ENCODE measurements at regions not wholly inside any gene's neighbourhood (a gene's known extent, or its start where the extent isn't known, plus 50 kb on each side); places are given as distances from the start of the nearest gene placed in this dataset.

DNA sequence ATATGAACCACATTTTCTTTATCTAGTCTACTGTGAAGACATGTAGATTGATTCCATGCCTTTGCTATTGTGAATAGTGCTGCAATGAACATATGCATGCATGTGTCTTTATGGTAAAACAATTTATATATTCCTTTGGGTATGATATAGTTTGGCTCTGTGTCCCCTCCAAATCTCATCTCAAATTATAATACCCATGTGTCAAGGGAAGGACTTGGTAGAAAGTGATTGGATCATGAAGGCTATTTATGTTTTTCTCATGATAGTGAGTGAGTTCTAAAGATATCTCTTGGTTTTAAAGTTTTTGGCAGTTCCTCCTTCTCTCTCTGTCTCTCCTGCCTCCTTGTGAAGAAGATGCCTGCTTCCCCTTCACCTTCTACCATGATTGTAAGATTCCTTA lies 248.7 kb downstream of the GPR37 start:
- H3K9me3 ChIP-seq (ENCODE audit: control insufficient read depth, low read depth, low read length): no peaks in the 10 kb centered on the region
- H3K27me3 ChIP-seq (ENCODE audit: control insufficient read depth, insufficient read depth, low read length): no peaks in the 10 kb centered on the region

DNA sequence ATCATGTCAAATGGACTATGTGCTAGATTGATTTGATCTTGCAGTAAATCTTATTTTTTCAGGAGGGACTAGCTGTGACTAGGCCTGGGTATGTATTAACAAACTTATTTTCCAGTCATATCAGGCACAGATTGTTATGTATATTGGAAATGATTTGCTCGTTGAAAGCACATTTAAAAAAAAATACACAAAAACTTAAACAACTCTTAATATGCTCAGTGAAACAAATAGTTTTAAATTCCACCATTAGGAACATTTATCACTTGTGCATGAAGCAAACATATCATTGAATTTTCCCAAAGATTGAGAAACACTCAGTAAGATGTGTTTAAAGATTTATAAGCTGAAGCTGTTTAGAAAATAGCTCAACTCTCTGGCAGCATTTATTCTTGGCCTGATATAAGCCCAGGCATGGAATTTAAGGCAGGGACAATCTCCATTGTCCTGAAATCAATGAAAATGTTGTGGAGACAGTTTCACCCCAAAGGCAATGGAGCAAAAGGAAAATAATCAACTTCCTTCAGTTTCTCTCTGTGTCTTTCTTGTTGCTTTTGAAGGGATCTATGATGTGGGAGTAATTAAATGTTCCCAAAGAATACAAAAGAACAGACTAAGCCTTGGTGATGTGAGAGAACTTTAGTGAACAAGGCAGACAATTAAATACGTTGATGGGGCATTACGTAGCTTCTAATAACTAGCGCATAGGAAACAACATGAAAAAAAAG lies 250.3 kb downstream of the GPR37 start:
- Histone ChIP-seq H3K27me3 (ENCODE audit: control insufficient read depth, insufficient read depth, low read length) (no peaks in the 10 kb centered on the region), H3K36me3 (ENCODE audit: control insufficient read depth, insufficient read depth, low read length) (no peaks in the 10 kb centered on the region), H3K27ac (ENCODE audit: low read length) (no peak overlapping the region), H3K4me3 (ENCODE audit: low read length) (no peak overlapping the region), H3K9me3 (ENCODE audit: control insufficient read depth, low read depth, low read length) (no peaks in the 10 kb centered on the region), H3K4me1 (ENCODE audit: control insufficient read depth, insufficient read depth, low read length) (no peaks in the 10 kb centered on the region)
- DNase-seq: no peak
- WGBS (ENCODE audit: insufficient coverage, low lambda C conversion rate): 87% methylated on average over 3 of the region's 4 CpGs

More for the DNA sequence above, 248.7 kb downstream of the GPR37 start:
- DNase-seq: no peak
- Histone ChIP-seq H3K27ac (ENCODE audit: low read length) (no peak overlapping the region), H3K4me1 (ENCODE audit: control insufficient read depth, insufficient read depth, low read length) (no peaks in the 10 kb centered on the region), H3K36me3 (ENCODE audit: control insufficient read depth, insufficient read depth, low read length) (no peaks in the 10 kb centered on the region), H3K4me3 (ENCODE audit: low read length) (no peak overlapping the region)

DNA sequence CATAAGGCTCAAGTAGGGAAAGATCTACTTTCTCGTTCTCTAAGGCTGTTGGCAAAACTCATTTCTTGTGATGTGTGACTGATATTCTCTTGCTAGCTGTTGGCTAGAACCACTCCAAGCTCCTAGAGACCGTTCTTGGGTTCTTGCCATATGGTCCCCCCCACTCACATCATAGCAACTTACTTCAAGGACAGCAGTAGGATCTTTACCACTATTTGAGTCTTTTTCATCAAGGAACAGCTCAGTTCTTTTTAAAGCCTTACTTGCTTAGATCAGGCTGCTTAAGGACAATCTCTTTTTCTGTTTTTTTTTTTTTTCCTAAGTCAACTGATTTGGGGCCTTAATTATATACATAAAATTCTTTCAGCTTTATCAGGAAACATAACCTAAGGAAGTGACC lies 251.1 kb downstream of the GPR37 start:
- H3K9me3 ChIP-seq (ENCODE audit: control insufficient read depth, low read depth, low read length): no peaks in the 10 kb centered on the region
- H3K4me3 ChIP-seq (ENCODE audit: low read length): no peak overlapping the region
- no peak for DNase-seq
- H3K4me1 ChIP-seq (ENCODE audit: control insufficient read depth, insufficient read depth, low read length): no peaks in the 10 kb centered on the region
- H3K36me3 ChIP-seq (ENCODE audit: control insufficient read depth, insufficient read depth, low read length): no peaks in the 10 kb centered on the region
- no peak overlapping the region for H3K27ac ChIP-seq (ENCODE audit: low read length)
- no CpG with 5 or more reads among the region's 2 CpGs for WGBS (ENCODE audit: insufficient coverage, low lambda C conversion rate)
- no peaks in the 10 kb centered on the region for H3K27me3 ChIP-seq (ENCODE audit: control insufficient read depth, insufficient read depth, low read length)

DNA sequence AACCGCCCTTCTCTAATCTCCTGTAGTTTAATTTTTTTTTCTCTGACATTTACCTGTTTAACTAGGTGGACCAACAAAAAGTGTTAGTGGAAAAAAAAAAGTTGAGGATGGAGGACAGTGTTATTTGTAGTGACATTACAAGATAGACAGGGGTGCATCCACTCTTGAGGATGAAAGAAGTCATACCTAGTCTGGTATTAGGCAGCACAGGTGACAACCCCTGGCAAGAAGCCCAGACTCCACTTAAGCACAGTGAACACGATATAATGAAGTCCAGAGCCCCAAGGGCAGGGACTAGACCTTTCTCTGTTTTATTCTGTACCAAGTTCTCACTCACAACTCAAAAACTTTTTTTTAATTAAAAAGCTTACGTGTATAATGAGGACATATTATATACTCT lies 268.4 kb downstream of the GPR37 start:
- H3K36me3 ChIP-seq (ENCODE audit: control insufficient read depth, insufficient read depth, low read length): no peaks in the 10 kb centered on the region
- no CpG with 5 or more reads among the region's 3 CpGs for WGBS (ENCODE audit: insufficient coverage, low lambda C conversion rate)
- H3K27ac ChIP-seq (ENCODE audit: low read length): no peak overlapping the region
- H3K4me3 ChIP-seq (ENCODE audit: low read length): no peak overlapping the region
- H3K4me1 ChIP-seq (ENCODE audit: control insufficient read depth, insufficient read depth, low read length): no peaks in the 10 kb centered on the region
- no peak for DNase-seq
- H3K9me3 ChIP-seq (ENCODE audit: control insufficient read depth, low read depth, low read length): no peaks in the 10 kb centered on the region
- no peaks in the 10 kb centered on the region for H3K27me3 ChIP-seq (ENCODE audit: control insufficient read depth, insufficient read depth, low read length)

DNA sequence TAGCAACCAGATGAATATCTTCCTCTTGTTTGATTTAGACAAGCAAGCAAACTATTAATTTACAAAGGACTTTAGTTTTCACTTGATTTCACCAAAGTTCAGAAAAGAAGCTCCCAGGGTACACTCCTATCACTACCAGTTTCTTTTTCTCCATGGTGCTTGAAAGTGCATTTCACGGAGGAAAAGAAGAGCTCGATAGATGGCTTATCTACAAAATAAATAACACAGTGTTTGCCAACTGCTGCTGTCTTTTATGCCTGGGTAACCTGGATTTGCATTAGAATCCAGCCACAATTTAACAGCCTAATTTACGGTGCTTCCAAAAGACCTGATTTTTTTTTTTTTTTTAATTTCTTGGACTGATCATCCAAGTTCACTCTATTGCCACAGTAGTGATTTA lies 275.7 kb downstream of the GPR37 start:
- no peak overlapping the region for H3K27ac ChIP-seq (ENCODE audit: low read length)
- 20% methylated on average over 1 of the region's 3 CpGs for WGBS (ENCODE audit: insufficient coverage, low lambda C conversion rate)
- no peaks in the 10 kb centered on the region for H3K27me3 ChIP-seq (ENCODE audit: control insufficient read depth, insufficient read depth, low read length)
- H3K36me3 ChIP-seq (ENCODE audit: control insufficient read depth, insufficient read depth, low read length): no peaks in the 10 kb centered on the region
- no peaks in the 10 kb centered on the region for H3K4me1 ChIP-seq (ENCODE audit: control insufficient read depth, insufficient read depth, low read length)
- H3K9me3 ChIP-seq (ENCODE audit: control insufficient read depth, low read depth, low read length): no peaks in the 10 kb centered on the region
- DNase-seq: no peak
- H3K4me3 ChIP-seq (ENCODE audit: low read length): no peak overlapping the region

DNA sequence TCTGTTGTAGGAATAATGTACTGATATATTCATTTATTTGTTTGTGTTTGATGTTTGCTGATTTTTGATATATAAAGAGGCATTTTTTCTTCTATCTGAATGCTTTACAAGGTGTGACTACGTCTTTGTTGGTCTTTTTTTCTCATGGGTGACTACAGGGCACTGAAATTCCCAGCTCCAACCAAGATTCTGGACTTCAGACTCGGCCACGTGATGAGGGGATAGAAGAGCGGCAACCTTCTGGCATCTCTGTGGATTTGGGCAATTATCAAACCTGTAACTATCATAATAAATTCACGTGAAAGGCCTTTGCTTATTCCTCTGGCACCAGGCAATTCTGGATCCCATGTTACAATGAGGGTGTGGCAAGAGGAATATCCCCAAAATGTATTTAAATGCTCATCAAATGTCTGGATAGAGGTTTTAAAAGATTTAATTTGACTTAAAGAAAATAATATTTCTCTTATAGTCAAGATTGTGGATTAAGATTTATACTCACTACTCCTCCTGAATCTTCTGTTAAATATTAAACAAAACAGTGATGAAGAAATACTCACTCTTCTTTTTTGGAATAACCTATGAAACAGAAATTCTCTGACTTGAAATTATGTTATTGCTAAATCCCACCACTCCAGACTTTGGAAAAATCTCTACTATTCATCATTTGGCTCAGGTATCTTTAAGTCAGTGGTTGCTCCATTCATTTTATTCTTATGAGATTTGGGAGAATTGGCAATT lies 276.3 kb downstream of the GPR37 start:
- H3K9me3 ChIP-seq (ENCODE audit: control insufficient read depth, low read depth, low read length): no peaks in the 10 kb centered on the region
- no peak for DNase-seq
- no peaks in the 10 kb centered on the region for H3K4me1 ChIP-seq (ENCODE audit: control insufficient read depth, insufficient read depth, low read length)
- H3K27me3 ChIP-seq (ENCODE audit: control insufficient read depth, insufficient read depth, low read length): no peaks in the 10 kb centered on the region
- no peak overlapping the region for H3K27ac ChIP-seq (ENCODE audit: low read length)
- H3K4me3 ChIP-seq (ENCODE audit: low read length): no peak overlapping the region
- WGBS (ENCODE audit: insufficient coverage, low lambda C conversion rate): no CpG with 5 or more reads among the region's 5 CpGs
- H3K36me3 ChIP-seq (ENCODE audit: control insufficient read depth, insufficient read depth, low read length): no peaks in the 10 kb centered on the region

DNA sequence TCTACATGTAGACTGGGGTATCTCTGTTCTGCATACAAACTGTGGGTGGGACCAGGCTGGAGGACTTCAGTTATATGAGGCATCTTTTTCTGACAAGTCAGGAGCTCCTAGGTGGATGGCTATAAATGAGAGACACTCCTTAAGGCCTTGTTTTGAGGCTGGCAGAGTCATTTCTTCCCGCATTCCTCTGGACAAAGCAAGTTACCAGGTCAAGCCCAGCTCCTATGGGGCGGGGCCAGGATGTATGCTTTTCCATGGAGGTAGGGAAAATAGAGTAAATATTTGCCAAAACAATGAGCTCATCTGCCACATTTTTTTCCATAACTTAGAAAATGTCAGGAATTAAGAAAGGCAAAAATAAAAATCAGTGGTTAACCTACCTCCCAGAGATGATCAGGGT lies 283.4 kb downstream of the GPR37 start:
- Histone ChIP-seq H3K4me1 (ENCODE audit: control insufficient read depth, insufficient read depth, low read length) (no peaks in the 10 kb centered on the region), H3K36me3 (ENCODE audit: control insufficient read depth, insufficient read depth, low read length) (no peaks in the 10 kb centered on the region), H3K27me3 (ENCODE audit: control insufficient read depth, insufficient read depth, low read length) (no peaks in the 10 kb centered on the region), H3K27ac (ENCODE audit: low read length) (no peak overlapping the region), H3K9me3 (ENCODE audit: control insufficient read depth, low read depth, low read length) (peaks cover 5% of the 10 kb centered on the region), H3K4me3 (ENCODE audit: low read length) (no peak overlapping the region)
- WGBS (ENCODE audit: insufficient coverage, low lambda C conversion rate): no CpG with 5 or more reads among the region's 2 CpGs
- no peak for DNase-seq

DNA sequence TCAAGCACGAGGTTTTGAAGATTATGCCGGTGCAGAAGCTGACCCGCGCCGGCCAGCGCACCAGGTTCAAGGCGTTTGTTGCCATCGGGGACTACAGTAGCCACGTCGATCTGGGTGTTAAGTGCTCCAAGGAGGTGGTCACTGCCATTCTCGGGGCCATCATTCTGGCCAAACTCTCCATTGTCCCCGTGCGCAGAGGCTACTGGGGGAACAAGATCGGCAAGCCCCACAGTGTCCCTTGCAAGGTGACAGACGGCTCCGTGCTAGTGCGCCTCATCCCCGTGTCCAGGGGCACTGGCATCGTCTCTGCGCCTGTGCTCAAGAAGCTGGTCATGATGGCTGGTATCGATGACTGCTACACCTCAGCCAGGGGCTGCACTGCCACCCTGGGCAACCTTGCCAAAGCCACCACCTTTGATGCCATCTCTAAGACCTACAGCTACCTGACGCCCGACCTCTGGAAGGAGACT lies 284.7 kb downstream of the GPR37 start:
- Histone ChIP-seq H3K4me3 (ENCODE audit: low read length) (no peak overlapping the region), H3K4me1 (ENCODE audit: control insufficient read depth, insufficient read depth, low read length) (no peaks in the 10 kb centered on the region), H3K9me3 (ENCODE audit: control insufficient read depth, low read depth, low read length) (peaks cover 5% of the 10 kb centered on the region), H3K36me3 (ENCODE audit: control insufficient read depth, insufficient read depth, low read length) (no peaks in the 10 kb centered on the region), H3K27ac (ENCODE audit: low read length) (no peak overlapping the region), H3K27me3 (ENCODE audit: control insufficient read depth, insufficient read depth, low read length) (no peaks in the 10 kb centered on the region)
- DNase-seq: no peak
- WGBS (ENCODE audit: insufficient coverage, low lambda C conversion rate): no CpG with 5 or more reads among the region's 23 CpGs

DNA sequence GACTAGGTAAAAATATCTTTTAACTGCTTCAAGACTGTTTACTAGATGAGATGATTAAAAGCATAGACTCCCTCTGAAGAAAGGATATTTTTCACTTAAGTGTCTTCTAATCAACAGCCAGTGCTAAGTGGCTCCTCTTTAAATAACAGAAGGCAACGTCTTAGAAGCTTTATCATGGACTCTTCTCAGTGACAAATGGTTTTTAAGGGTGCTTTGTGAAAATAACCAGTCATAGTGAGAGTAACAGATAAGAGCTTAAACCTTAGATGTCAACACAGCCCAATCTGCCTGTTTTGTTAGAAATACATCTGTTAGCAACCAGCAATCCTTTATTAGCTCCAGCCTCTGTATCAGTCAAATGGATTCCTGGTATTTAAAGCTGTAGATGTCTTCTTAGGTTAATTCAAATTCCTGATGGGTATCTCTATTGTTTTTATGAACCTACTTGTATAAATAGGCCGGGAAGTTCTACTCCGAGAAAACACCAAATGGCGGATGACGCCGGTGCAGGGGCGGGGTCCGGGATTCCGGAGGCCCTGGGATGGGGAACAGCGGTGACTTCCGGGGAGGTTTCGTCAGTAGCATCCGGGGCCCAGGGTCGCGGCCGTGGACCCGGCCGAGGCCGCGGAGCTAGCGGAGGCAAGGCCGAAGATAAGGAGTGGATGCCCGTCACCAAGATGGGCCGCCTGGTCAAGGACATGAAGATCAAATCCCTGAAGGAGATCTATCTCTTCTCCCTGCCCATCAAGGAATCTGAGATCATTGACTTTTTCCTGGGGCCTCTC lies 285.4 kb downstream of the GPR37 start:
- Histone ChIP-seq H3K27me3 (ENCODE audit: control insufficient read depth, insufficient read depth, low read length) (no peaks in the 10 kb centered on the region), H3K9me3 (ENCODE audit: control insufficient read depth, low read depth, low read length) (peaks cover 5% of the 10 kb centered on the region), H3K27ac (ENCODE audit: low read length) (no peak overlapping the region), H3K4me1 (ENCODE audit: control insufficient read depth, insufficient read depth, low read length) (no peaks in the 10 kb centered on the region), H3K4me3 (ENCODE audit: low read length) (no peak overlapping the region), H3K36me3 (ENCODE audit: control insufficient read depth, insufficient read depth, low read length) (no peaks in the 10 kb centered on the region)
- DNase-seq: no peak
- no CpG with 5 or more reads among the region's 24 CpGs for WGBS (ENCODE audit: insufficient coverage, low lambda C conversion rate)

DNA sequence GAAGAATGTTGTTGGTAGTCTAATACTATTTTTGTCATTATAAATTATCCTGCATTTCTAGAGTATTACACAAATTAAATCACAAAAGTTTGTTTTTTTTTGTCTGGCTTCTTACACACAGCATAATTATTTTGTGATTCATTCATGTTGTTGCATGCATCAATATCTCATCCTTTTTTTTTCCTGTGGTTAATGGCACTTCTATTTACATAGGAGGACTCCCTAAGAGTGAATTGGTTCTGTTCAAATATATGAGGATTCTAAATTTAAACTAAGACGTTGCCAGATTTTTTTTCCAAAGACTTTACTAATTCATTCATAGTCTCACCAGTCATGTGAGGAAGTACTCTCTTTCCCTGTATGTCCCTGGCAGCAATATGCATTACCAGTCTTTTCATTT lies 303.3 kb downstream of the GPR37 start:
- WGBS (ENCODE audit: insufficient coverage, low lambda C conversion rate): 0% methylated on average over 1 of the region's 1 CpG
- no peak overlapping the region for H3K27ac ChIP-seq (ENCODE audit: low read length)
- H3K36me3 ChIP-seq (ENCODE audit: control insufficient read depth, insufficient read depth, low read length): no peaks in the 10 kb centered on the region
- H3K9me3 ChIP-seq (ENCODE audit: control insufficient read depth, low read depth, low read length): no peaks in the 10 kb centered on the region
- no peaks in the 10 kb centered on the region for H3K27me3 ChIP-seq (ENCODE audit: control insufficient read depth, insufficient read depth, low read length)
- DNase-seq: no peak
- no peaks in the 10 kb centered on the region for H3K4me1 ChIP-seq (ENCODE audit: control insufficient read depth, insufficient read depth, low read length)
- H3K4me3 ChIP-seq (ENCODE audit: low read length): no peak overlapping the region
